ENCODE measurements at regions not wholly inside any gene's neighbourhood (a gene's known extent, or its start where the extent isn't known, plus 50 kb on each side); places are given as distances from the start of the nearest gene placed in this dataset.

DNA sequence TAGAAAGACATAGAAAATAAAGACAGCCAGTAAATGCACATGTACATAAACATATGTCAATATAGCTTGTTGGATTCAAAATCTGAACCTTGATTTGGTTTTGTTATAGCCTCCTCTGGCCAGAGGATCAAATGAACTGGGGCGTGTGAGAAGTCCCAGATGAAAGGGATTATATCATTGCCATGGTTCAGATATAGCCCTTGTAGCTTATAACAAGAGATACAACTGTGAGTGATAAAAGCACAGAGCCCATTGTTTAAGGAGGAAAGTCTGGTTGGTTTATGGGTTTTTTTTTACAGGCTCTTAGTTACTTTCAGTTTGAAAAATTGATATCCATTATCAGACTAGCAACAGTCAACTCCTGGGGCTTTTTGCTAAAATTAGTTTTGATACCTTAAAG is 101.7 kb upstream of the GLRA2 start (continued):
- TF ChIP-seq, protein P1, sequence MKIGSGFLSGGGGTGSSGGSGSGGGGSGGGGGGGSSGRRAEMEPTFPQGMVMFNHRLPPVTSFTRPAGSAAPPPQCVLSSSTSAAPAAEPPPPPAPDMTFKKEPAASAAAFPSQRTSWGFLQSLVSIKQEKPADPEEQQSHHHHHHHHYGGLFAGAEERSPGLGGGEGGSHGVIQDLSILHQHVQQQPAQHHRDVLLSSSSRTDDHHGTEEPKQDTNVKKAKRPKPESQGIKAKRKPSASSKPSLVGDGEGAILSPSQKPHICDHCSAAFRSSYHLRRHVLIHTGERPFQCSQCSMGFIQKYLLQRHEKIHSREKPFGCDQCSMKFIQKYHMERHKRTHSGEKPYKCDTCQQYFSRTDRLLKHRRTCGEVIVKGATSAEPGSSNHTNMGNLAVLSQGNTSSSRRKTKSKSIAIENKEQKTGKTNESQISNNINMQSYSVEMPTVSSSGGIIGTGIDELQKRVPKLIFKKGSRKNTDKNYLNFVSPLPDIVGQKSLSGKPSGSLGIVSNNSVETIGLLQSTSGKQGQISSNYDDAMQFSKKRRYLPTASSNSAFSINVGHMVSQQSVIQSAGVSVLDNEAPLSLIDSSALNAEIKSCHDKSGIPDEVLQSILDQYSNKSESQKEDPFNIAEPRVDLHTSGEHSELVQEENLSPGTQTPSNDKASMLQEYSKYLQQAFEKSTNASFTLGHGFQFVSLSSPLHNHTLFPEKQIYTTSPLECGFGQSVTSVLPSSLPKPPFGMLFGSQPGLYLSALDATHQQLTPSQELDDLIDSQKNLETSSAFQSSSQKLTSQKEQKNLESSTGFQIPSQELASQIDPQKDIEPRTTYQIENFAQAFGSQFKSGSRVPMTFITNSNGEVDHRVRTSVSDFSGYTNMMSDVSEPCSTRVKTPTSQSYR (CRISPR knock-in tag; IDR thresholded peaks at IDR 0.05): no peak
- TF ChIP-seq, protein P2, sequence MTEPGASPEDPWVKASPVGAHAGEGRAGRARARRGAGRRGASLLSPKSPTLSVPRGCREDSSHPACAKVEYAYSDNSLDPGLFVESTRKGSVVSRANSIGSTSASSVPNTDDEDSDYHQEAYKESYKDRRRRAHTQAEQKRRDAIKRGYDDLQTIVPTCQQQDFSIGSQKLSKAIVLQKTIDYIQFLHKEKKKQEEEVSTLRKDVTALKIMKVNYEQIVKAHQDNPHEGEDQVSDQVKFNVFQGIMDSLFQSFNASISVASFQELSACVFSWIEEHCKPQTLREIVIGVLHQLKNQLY (CRISPR knock-in tag; IDR thresholded peaks at IDR 0.05): no peak

DNA sequence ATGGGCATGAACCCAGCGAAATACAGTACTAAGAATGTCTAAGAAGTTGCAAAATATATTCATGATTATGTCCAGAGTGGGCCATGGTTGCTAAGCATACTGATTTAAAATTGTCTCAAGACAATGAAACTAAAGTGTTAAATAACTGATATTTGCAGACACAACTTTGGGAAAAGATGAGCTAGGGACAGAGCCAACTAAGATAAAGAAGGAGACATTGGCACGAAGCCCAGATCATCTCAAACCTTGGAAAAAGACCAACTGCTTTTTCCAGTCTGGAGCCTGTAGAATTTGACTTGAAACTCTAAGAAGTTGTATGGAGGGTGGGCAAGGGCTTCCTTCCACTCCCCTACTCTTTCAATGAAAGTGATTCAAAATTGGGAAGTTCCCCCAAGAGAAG is 108.5 kb upstream of the GLRA2 start:
- H3K36me3 Mint-ChIP-seq: no peaks in the 10 kb centered on the region
- H3K27me3 Mint-ChIP-seq (ENCODE audit: low read depth): no peaks in the 10 kb centered on the region
- ChIA-PET POLR2A (no interaction called here), CTCF (no interaction called here)
- no peaks in the 10 kb centered on the region for H3K4me1 Mint-ChIP-seq
- ATAC-seq: no peak
- no peak overlapping the region for H3K27ac Mint-ChIP-seq
- DNase-seq (ENCODE audit: low spot score): no peak
- H3K4me3 Mint-ChIP-seq: no peak overlapping the region
- no peaks in the 10 kb centered on the region for H3K9me3 Mint-ChIP-seq
- TF ChIP-seq ZNF263 (CRISPR knock-in tag; IDR thresholded peaks at IDR 0.05; ENCODE audit: low read depth) (no peak), KAT7 (CRISPR knock-in tag; IDR thresholded peaks at IDR 0.05; ENCODE audit: borderline replicate concordance) (no peak), FOXK1 (CRISPR knock-in tag; IDR thresholded peaks at IDR 0.05) (no peak), ZNF416 (CRISPR knock-in tag; IDR thresholded peaks at IDR 0.05) (no peak), ZNF423 (CRISPR knock-in tag; IDR thresholded peaks at IDR 0.05) (no peak), FOXP1 (CRISPR knock-in tag; IDR thresholded peaks at IDR 0.05; ENCODE audit: borderline replicate concordance) (no peak), RELA (CRISPR knock-in tag; IDR thresholded peaks at IDR 0.05; ENCODE audit: borderline replicate concordance) (no peak), TEAD4 (CRISPR knock-in tag; IDR thresholded peaks at IDR 0.05) (no peak), FOXJ3 (CRISPR knock-in tag; IDR thresholded peaks at IDR 0.05; ENCODE audit: borderline replicate concordance) (no peak)
- TF ChIP-seq, protein P3, sequence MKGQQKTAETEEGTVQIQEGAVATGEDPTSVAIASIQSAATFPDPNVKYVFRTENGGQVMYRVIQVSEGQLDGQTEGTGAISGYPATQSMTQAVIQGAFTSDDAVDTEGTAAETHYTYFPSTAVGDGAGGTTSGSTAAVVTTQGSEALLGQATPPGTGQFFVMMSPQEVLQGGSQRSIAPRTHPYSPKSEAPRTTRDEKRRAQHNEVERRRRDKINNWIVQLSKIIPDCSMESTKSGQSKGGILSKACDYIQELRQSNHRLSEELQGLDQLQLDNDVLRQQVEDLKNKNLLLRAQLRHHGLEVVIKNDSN (CRISPR knock-in tag; IDR thresholded peaks at IDR 0.05): no peak
- TF ChIP-seq, protein P4, sequence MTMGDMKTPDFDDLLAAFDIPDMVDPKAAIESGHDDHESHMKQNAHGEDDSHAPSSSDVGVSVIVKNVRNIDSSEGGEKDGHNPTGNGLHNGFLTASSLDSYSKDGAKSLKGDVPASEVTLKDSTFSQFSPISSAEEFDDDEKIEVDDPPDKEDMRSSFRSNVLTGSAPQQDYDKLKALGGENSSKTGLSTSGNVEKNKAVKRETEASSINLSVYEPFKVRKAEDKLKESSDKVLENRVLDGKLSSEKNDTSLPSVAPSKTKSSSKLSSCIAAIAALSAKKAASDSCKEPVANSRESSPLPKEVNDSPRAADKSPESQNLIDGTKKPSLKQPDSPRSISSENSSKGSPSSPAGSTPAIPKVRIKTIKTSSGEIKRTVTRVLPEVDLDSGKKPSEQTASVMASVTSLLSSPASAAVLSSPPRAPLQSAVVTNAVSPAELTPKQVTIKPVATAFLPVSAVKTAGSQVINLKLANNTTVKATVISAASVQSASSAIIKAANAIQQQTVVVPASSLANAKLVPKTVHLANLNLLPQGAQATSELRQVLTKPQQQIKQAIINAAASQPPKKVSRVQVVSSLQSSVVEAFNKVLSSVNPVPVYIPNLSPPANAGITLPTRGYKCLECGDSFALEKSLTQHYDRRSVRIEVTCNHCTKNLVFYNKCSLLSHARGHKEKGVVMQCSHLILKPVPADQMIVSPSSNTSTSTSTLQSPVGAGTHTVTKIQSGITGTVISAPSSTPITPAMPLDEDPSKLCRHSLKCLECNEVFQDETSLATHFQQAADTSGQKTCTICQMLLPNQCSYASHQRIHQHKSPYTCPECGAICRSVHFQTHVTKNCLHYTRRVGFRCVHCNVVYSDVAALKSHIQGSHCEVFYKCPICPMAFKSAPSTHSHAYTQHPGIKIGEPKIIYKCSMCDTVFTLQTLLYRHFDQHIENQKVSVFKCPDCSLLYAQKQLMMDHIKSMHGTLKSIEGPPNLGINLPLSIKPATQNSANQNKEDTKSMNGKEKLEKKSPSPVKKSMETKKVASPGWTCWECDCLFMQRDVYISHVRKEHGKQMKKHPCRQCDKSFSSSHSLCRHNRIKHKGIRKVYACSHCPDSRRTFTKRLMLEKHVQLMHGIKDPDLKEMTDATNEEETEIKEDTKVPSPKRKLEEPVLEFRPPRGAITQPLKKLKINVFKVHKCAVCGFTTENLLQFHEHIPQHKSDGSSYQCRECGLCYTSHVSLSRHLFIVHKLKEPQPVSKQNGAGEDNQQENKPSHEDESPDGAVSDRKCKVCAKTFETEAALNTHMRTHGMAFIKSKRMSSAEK (CRISPR knock-in tag; IDR thresholded peaks at IDR 0.05; ENCODE audit: borderline replicate concordance): no peak
- TF ChIP-seq, protein P5, sequence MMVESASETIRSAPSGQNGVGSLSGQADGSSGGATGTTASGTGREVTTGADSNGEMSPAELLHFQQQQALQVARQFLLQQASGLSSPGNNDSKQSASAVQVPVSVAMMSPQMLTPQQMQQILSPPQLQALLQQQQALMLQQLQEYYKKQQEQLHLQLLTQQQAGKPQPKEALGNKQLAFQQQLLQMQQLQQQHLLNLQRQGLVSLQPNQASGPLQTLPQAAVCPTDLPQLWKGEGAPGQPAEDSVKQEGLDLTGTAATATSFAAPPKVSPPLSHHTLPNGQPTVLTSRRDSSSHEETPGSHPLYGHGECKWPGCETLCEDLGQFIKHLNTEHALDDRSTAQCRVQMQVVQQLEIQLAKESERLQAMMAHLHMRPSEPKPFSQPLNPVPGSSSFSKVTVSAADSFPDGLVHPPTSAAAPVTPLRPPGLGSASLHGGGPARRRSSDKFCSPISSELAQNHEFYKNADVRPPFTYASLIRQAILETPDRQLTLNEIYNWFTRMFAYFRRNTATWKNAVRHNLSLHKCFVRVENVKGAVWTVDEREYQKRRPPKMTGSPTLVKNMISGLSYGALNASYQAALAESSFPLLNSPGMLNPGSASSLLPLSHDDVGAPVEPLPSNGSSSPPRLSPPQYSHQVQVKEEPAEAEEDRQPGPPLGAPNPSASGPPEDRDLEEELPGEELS (CRISPR knock-in tag; IDR thresholded peaks at IDR 0.05): no peak
- TF ChIP-seq, protein P6, sequence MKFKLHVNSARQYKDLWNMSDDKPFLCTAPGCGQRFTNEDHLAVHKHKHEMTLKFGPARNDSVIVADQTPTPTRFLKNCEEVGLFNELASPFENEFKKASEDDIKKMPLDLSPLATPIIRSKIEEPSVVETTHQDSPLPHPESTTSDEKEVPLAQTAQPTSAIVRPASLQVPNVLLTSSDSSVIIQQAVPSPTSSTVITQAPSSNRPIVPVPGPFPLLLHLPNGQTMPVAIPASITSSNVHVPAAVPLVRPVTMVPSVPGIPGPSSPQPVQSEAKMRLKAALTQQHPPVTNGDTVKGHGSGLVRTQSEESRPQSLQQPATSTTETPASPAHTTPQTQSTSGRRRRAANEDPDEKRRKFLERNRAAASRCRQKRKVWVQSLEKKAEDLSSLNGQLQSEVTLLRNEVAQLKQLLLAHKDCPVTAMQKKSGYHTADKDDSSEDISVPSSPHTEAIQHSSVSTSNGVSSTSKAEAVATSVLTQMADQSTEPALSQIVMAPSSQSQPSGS (CRISPR knock-in tag; IDR thresholded peaks at IDR 0.05; ENCODE audit: borderline replicate concordance, low read depth): no peak
- TF ChIP-seq, protein P7, sequence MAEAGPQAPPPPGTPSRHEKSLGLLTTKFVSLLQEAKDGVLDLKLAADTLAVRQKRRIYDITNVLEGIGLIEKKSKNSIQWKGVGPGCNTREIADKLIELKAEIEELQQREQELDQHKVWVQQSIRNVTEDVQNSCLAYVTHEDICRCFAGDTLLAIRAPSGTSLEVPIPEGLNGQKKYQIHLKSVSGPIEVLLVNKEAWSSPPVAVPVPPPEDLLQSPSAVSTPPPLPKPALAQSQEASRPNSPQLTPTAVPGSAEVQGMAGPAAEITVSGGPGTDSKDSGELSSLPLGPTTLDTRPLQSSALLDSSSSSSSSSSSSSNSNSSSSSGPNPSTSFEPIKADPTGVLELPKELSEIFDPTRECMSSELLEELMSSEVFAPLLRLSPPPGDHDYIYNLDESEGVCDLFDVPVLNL (CRISPR knock-in tag; IDR thresholded peaks at IDR 0.05; ENCODE audit: borderline replicate concordance, low read depth): no peak
